ENCODE measurements at regions not wholly inside any gene's neighbourhood (a gene's known extent, or its start where the extent isn't known, plus 50 kb on each side); places are given as distances from the start of the nearest gene placed in this dataset.
"Not testable (repeated sequence)": the region's sequence is repeated elsewhere in the genome, so short reads cannot be mapped to it uniquely, and the experiment has no call there.

- H3K4me3 ChIP-seq (ENCODE audit: low read depth, low read length) = no peak overlapping the region
- H3K9ac ChIP-seq (ENCODE audit: low read length) = peak overlapping the region; percentile 71
- H3K4me1 ChIP-seq (ENCODE audit: control insufficient read depth, insufficient read depth, low read length) = peaks cover 31% of the 10 kb centered on the region
- H3K27me3 ChIP-seq (ENCODE audit: control insufficient read depth, insufficient read depth, low read length) = no peaks in the 10 kb centered on the region
- H3K27ac ChIP-seq (ENCODE audit: low read depth, low read length) = peak overlapping the region; percentile 60; the same call in 1 of the 2 replicates
- H3K9me3 ChIP-seq (ENCODE audit: control insufficient read depth, insufficient read depth, low read depth, low read length) = peaks cover 6% of the 10 kb centered on the region; the same call in 1 of the 2 replicates
- no peaks in the 10 kb centered on the region; the same call in 1 of the 2 replicates for H3K36me3 ChIP-seq (ENCODE audit: control insufficient read depth, insufficient read depth, low read length)
These were observed 226.3 kb upstream of the ZNF608 start for GRCh38 chr5:124972703-124973102.

- Histone ChIP-seq H3K27ac (ENCODE audit: low read depth, low read length) (peak overlapping the region; percentile 34; the same call in 1 of the 2 replicates), H3K27me3 (ENCODE audit: control insufficient read depth, insufficient read depth, low read length) (no peaks in the 10 kb centered on the region), H3K9ac (ENCODE audit: low read length) (no peak overlapping the region), H3K4me1 (ENCODE audit: control insufficient read depth, insufficient read depth, low read length) (peaks cover 34% of the 10 kb centered on the region), H3K36me3 (ENCODE audit: control insufficient read depth, insufficient read depth, low read length) (no peaks in the 10 kb centered on the region; the same call in 1 of the 2 replicates), H3K4me3 (ENCODE audit: low read depth, low read length) (no peak overlapping the region), H3K9me3 (ENCODE audit: control insufficient read depth, insufficient read depth, low read depth, low read length) (peaks cover 6% of the 10 kb centered on the region; the same call in 1 of the 2 replicates)
These were observed 227.2 kb upstream of the ZNF608 start for GRCh38 chr5:124973661-124974060.

GRCh38 chr5:124976086-124976485, 229.6 kb upstream of the ZNF608 start:
- H3K9ac ChIP-seq (ENCODE audit: low read length) = no peak overlapping the region

GRCh38 chr5:124979251-124979650, 232.8 kb upstream of the ZNF608 start:
- peaks cover 19% of the 10 kb centered on the region for H3K9me3 ChIP-seq (ENCODE audit: control insufficient read depth, insufficient read depth, low read depth, low read length)
- no peak overlapping the region for H3K4me3 ChIP-seq (ENCODE audit: low read depth, low read length)
- peaks cover 37% of the 10 kb centered on the region for H3K4me1 ChIP-seq (ENCODE audit: control insufficient read depth, insufficient read depth, low read length)
- H3K9ac ChIP-seq (ENCODE audit: low read length) = peak overlapping the region; percentile 73
- H3K27me3 ChIP-seq (ENCODE audit: control insufficient read depth, insufficient read depth, low read length) = no peaks in the 10 kb centered on the region
- H3K27ac ChIP-seq (ENCODE audit: low read depth, low read length) = peak overlapping the region; percentile 84; the same call in 1 of the 2 replicates
- no peaks in the 10 kb centered on the region; the same call in 1 of the 2 replicates for H3K36me3 ChIP-seq (ENCODE audit: control insufficient read depth, insufficient read depth, low read length)

More at GRCh38 chr5:124976086-124976485, 229.6 kb upstream of the ZNF608 start:
- Histone ChIP-seq H3K4me1 (ENCODE audit: control insufficient read depth, insufficient read depth, low read length) (peaks cover 55% of the 10 kb centered on the region), H3K27me3 (ENCODE audit: control insufficient read depth, insufficient read depth, low read length) (no peaks in the 10 kb centered on the region), H3K36me3 (ENCODE audit: control insufficient read depth, insufficient read depth, low read length) (no peaks in the 10 kb centered on the region; the same call in 1 of the 2 replicates), H3K27ac (ENCODE audit: low read depth, low read length) (no peak overlapping the region), H3K4me3 (ENCODE audit: low read depth, low read length) (no peak overlapping the region), H3K9me3 (ENCODE audit: control insufficient read depth, insufficient read depth, low read depth, low read length) (peaks cover 6% of the 10 kb centered on the region; the same call in 1 of the 2 replicates)

- H3K27ac ChIP-seq (ENCODE audit: low read depth, low read length) = peak overlapping the region; percentile 94
- H3K9me3 ChIP-seq (ENCODE audit: control insufficient read depth, insufficient read depth, low read depth, low read length) = peaks cover 21% of the 10 kb centered on the region
- no peaks in the 10 kb centered on the region; the same call in 1 of the 2 replicates for H3K36me3 ChIP-seq (ENCODE audit: control insufficient read depth, insufficient read depth, low read length)
- peak overlapping the region; percentile 73 for H3K9ac ChIP-seq (ENCODE audit: low read length)
- peak overlapping the region; percentile 4 for H3K4me3 ChIP-seq (ENCODE audit: low read depth, low read length)
- H3K4me1 ChIP-seq (ENCODE audit: control insufficient read depth, insufficient read depth, low read length) = peaks cover 36% of the 10 kb centered on the region
- H3K27me3 ChIP-seq (ENCODE audit: control insufficient read depth, insufficient read depth, low read length) = no peaks in the 10 kb centered on the region
These were observed 233.9 kb upstream of the ZNF608 start for GRCh38 chr5:124980163-124980941.

- H3K36me3 ChIP-seq (ENCODE audit: control insufficient read depth, insufficient read depth, low read length) = no peaks in the 10 kb centered on the region
These were observed 235.5 kb upstream of the ZNF608 start for GRCh38 chr5:124981901-124982300.

GRCh38 chr5:124986170-124986569, 239.7 kb upstream of the ZNF608 start:
- no peak overlapping the region for H3K4me3 ChIP-seq (ENCODE audit: low read depth, low read length)
- no peak overlapping the region for H3K9ac ChIP-seq (ENCODE audit: low read length)
- peaks cover 42% of the 10 kb centered on the region for H3K9me3 ChIP-seq (ENCODE audit: control insufficient read depth, insufficient read depth, low read depth, low read length)
- H3K27me3 ChIP-seq (ENCODE audit: control insufficient read depth, insufficient read depth, low read length) = no peaks in the 10 kb centered on the region
- peaks cover 11% of the 10 kb centered on the region for H3K4me1 ChIP-seq (ENCODE audit: control insufficient read depth, insufficient read depth, low read length)
- no peak overlapping the region for H3K27ac ChIP-seq (ENCODE audit: low read depth, low read length)
- 0 out of 2 replicates have a peak, but pooled peaks cover 2% of the 10 kb centered on the region for H3K36me3 ChIP-seq (ENCODE audit: control insufficient read depth, insufficient read depth, low read length)

More at GRCh38 chr5:124981901-124982300, 235.5 kb upstream of the ZNF608 start:
- no peaks in the 10 kb centered on the region for H3K27me3 ChIP-seq (ENCODE audit: control insufficient read depth, insufficient read depth, low read length)
- peak overlapping the region; percentile 94; the same call in 1 of the 2 replicates for H3K27ac ChIP-seq (ENCODE audit: low read depth, low read length)
- peaks cover 30% of the 10 kb centered on the region for H3K9me3 ChIP-seq (ENCODE audit: control insufficient read depth, insufficient read depth, low read depth, low read length)
- H3K4me1 ChIP-seq (ENCODE audit: control insufficient read depth, insufficient read depth, low read length) = peaks cover 36% of the 10 kb centered on the region
- H3K9ac ChIP-seq (ENCODE audit: low read length) = no peak overlapping the region
- no peak overlapping the region for H3K4me3 ChIP-seq (ENCODE audit: low read depth, low read length)

- Histone ChIP-seq H3K36me3 (ENCODE audit: control insufficient read depth, insufficient read depth, low read length) (0 out of 2 replicates have a peak, but pooled peaks cover 2% of the 10 kb centered on the region), H3K4me3 (ENCODE audit: low read depth, low read length) (no peak overlapping the region), H3K27me3 (ENCODE audit: control insufficient read depth, insufficient read depth, low read length) (no peaks in the 10 kb centered on the region), H3K4me1 (ENCODE audit: control insufficient read depth, insufficient read depth, low read length) (peaks cover 6% of the 10 kb centered on the region), H3K9ac (ENCODE audit: low read length) (no peak overlapping the region), H3K9me3 (ENCODE audit: control insufficient read depth, insufficient read depth, low read depth, low read length) (peaks cover 42% of the 10 kb centered on the region), H3K27ac (ENCODE audit: low read depth, low read length) (no peak overlapping the region)
These were observed 240.2 kb upstream of the ZNF608 start for GRCh38 chr5:124986667-124987066.

GRCh38 chr5:124987786-124988185, 241.3 kb upstream of the ZNF608 start:
- H3K4me1 ChIP-seq (ENCODE audit: control insufficient read depth, insufficient read depth, low read length); H3K4me3 ChIP-seq (ENCODE audit: low read depth, low read length); H3K27me3 ChIP-seq (ENCODE audit: control insufficient read depth, insufficient read depth, low read length); H3K9ac ChIP-seq (ENCODE audit: low read length); H3K36me3 ChIP-seq (ENCODE audit: control insufficient read depth, insufficient read depth, low read length); H3K27ac ChIP-seq (ENCODE audit: low read depth, low read length): not testable (repeated sequence)
- peaks cover 42% of the 10 kb centered on the region for H3K9me3 ChIP-seq (ENCODE audit: control insufficient read depth, insufficient read depth, low read depth, low read length)

GRCh38 chr5:124990723-124991122, 244.3 kb upstream of the ZNF608 start:
- H3K4me1 ChIP-seq (ENCODE audit: control insufficient read depth, insufficient read depth, low read length) = peaks cover 4% of the 10 kb centered on the region; the same call in 1 of the 2 replicates
- H3K9ac ChIP-seq (ENCODE audit: low read length) = no peak overlapping the region
- H3K9me3 ChIP-seq (ENCODE audit: control insufficient read depth, insufficient read depth, low read depth, low read length) = peaks cover 22% of the 10 kb centered on the region
- H3K36me3 ChIP-seq (ENCODE audit: control insufficient read depth, insufficient read depth, low read length) = 0 out of 2 replicates have a peak, but pooled peaks cover 2% of the 10 kb centered on the region
- no peaks in the 10 kb centered on the region for H3K27me3 ChIP-seq (ENCODE audit: control insufficient read depth, insufficient read depth, low read length)
- no peak overlapping the region for H3K27ac ChIP-seq (ENCODE audit: low read depth, low read length)
- H3K4me3 ChIP-seq (ENCODE audit: low read depth, low read length) = no peak overlapping the region

GRCh38 chr5:124995421-124995820, 249.0 kb upstream of the ZNF608 start:
- H3K4me1 ChIP-seq (ENCODE audit: control insufficient read depth, insufficient read depth, low read length) = peaks cover 27% of the 10 kb centered on the region

More at GRCh38 chr5:124995421-124995820, 249.0 kb upstream of the ZNF608 start:
- no peak overlapping the region for H3K4me3 ChIP-seq (ENCODE audit: low read depth, low read length)
- H3K27ac ChIP-seq (ENCODE audit: low read depth, low read length) = peak overlapping the region; percentile 83
- H3K27me3 ChIP-seq (ENCODE audit: control insufficient read depth, insufficient read depth, low read length) = no peaks in the 10 kb centered on the region
- no peaks in the 10 kb centered on the region for H3K36me3 ChIP-seq (ENCODE audit: control insufficient read depth, insufficient read depth, low read length)
- H3K9ac ChIP-seq (ENCODE audit: low read length) = no peak overlapping the region
- H3K9me3 ChIP-seq (ENCODE audit: control insufficient read depth, insufficient read depth, low read depth, low read length) = no peaks in the 10 kb centered on the region

All from HUES6 (cell line).